Ishikawa (cell line): ENCODE measurements at regions not wholly inside any gene's neighbourhood (a gene's known extent, or its start where the extent isn't known, plus 50 kb on each side); places are given as distances from the start of the nearest gene placed in this dataset.

Source experiments
- CEBPB ChIP-seq: IDR thresholded peaks from 2 replicates; pipeline ENCODE4 v1.6.1; 2012
- EP300 ChIP-seq: IDR thresholded peaks from 2 replicates; pipeline ENCODE4 v1.6.1; 2012; ENCODE audit warnings: borderline replicate concordance
- FOXM1 ChIP-seq: IDR thresholded peaks from 2 replicates; pipeline ENCODE4 v1.6.1; 2012; ENCODE audit warnings: low read depth, borderline replicate concordance
- RAD21 ChIP-seq: IDR thresholded peaks from 2 replicates; pipeline ENCODE4 v1.6.1; 2012; ENCODE audit warnings: low read depth
- TCF12 ChIP-seq: IDR thresholded peaks from 2 replicates; pipeline ENCODE4 v1.6.1; 2012; ENCODE audit warnings: low read depth
- TF ChIP-seq, protein P1 (sequence below): IDR thresholded peaks from 2 replicates; pipeline ENCODE4 v1.6.1; 2012; ENCODE audit warnings: low read depth, mild to moderate bottlenecking
- TF ChIP-seq, protein P2 (sequence below): IDR thresholded peaks from 2 replicates; pipeline ENCODE4 v1.6.1; 2012

DNA sequence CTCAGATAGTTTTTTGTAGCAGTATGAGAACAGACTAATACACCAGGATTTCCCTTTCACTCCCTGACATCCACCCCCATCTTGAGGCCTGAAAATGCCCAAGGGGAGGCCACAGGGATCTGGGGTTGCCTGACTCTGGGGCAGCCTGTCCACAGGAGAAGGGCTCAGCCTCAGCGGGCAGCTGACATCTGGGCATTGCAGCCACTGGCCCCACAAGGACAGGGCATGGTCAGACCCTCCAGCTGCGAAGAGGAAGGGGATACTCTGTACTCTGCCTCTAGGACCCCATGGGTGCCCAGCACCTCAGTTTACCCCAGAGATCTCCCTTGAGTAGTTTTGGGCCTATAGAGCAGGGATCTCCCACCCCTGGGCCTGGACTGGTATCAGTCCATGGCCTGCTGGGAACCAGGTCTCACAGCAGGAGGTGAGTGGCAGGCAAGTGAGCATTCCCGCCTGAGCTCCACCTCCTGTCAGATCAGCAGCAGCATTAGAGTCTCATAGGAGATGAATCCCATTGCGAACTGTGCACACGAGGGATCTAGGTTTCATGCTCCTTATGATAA lies 138.9 kb downstream of the HMX1 start:
- TF ChIP-seq, protein P1, sequence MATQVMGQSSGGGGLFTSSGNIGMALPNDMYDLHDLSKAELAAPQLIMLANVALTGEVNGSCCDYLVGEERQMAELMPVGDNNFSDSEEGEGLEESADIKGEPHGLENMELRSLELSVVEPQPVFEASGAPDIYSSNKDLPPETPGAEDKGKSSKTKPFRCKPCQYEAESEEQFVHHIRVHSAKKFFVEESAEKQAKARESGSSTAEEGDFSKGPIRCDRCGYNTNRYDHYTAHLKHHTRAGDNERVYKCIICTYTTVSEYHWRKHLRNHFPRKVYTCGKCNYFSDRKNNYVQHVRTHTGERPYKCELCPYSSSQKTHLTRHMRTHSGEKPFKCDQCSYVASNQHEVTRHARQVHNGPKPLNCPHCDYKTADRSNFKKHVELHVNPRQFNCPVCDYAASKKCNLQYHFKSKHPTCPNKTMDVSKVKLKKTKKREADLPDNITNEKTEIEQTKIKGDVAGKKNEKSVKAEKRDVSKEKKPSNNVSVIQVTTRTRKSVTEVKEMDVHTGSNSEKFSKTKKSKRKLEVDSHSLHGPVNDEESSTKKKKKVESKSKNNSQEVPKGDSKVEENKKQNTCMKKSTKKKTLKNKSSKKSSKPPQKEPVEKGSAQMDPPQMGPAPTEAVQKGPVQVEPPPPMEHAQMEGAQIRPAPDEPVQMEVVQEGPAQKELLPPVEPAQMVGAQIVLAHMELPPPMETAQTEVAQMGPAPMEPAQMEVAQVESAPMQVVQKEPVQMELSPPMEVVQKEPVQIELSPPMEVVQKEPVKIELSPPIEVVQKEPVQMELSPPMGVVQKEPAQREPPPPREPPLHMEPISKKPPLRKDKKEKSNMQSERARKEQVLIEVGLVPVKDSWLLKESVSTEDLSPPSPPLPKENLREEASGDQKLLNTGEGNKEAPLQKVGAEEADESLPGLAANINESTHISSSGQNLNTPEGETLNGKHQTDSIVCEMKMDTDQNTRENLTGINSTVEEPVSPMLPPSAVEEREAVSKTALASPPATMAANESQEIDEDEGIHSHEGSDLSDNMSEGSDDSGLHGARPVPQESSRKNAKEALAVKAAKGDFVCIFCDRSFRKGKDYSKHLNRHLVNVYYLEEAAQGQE = no peak
- TF ChIP-seq TCF12 (no peak), EP300 (no peak), CEBPB (no peak), RAD21 (no peak), FOXM1 (no peak)
- TF ChIP-seq, protein P2, sequence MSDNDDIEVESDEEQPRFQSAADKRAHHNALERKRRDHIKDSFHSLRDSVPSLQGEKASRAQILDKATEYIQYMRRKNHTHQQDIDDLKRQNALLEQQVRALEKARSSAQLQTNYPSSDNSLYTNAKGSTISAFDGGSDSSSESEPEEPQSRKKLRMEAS = no peak
